ENCODE measurements at regions not wholly inside any gene's neighbourhood (a gene's known extent, or its start where the extent isn't known, plus 50 kb on each side); places are given as distances from the start of the nearest gene placed in this dataset.

GRCh38 chr12:115871714-115872113 lies 405.8 kb downstream of the MED13L start:
- TF ChIP-seq GATA3 (IDR thresholded peaks at IDR 0.05; ENCODE audit: low read depth, low read length) (no peak), GATA2 (IDR thresholded peaks at IDR 0.05; ENCODE audit: low read depth, low read length) (no peak)
